ENCODE measurements at regions not wholly inside any gene's neighbourhood (a gene's known extent, or its start where the extent isn't known, plus 50 kb on each side); places are given as distances from the start of the nearest gene placed in this dataset.

- TF ChIP-seq ZNF274 (IDR thresholded peaks at IDR 0.05; ENCODE audit: low read depth, low read length) (no peak), YY1 (IDR thresholded peaks at IDR 0.05; ENCODE audit: insufficient read depth, insufficient read length) (no peak), SUZ12 (IDR thresholded peaks at IDR 0.05; ENCODE audit: extremely low read depth, insufficient read depth, insufficient read length) (no peak)
These were observed 151.9 kb downstream of the C9orf152 start for GRCh38 chr9:110056062-110056461.

All from NT2/D1 (cell line).